Fibroblast of mammary gland (primary cell): ENCODE measurements at regions not wholly inside any gene's neighbourhood (a gene's known extent, or its start where the extent isn't known, plus 50 kb on each side); places are given as distances from the start of the nearest gene placed in this dataset.

Experiments
- DNase-seq: peaks from one replicate; pipeline ENCODE4 v3.0.0-alpha.2; 2010; ENCODE audit warnings: low read depth
- H3K4me3 ChIP-seq: 2 replicates; pipeline ENCODE4 v1.5.1; 2011; ENCODE audit warnings: low read depth, mild to moderate bottlenecking, low read length, moderate library complexity; ENCODE audit not compliant: control insufficient read depth
- CTCF ChIP-seq: conservative IDR thresholded peaks from 2 replicates; pipeline ENCODE4 v1.5.1; 2011; ENCODE audit warnings: low read depth, low read length, inconsistent platforms; ENCODE audit not compliant: control insufficient read depth, insufficient read depth

GRCh38 chr5:88092958-88093605, 175.6 kb downstream of the TMEM161B start:
- no peak for TF ChIP-seq CTCF
- H3K4me3 ChIP-seq, result no peak overlapping the region
- no peak for DNase-seq

- TF ChIP-seq CTCF, result no peak
- H3K4me3 ChIP-seq, result no peak overlapping the region
- DNase-seq, result no peak
Observed at GRCh38 chr5:88092358-88092757, 176.3 kb downstream of the TMEM161B start.

GRCh38 chr5:88090506-88090905, 178.1 kb downstream of the TMEM161B start:
- TF ChIP-seq CTCF, result no peak
- no peak overlapping the region for H3K4me3 ChIP-seq
- no peak for DNase-seq

- no peak for DNase-seq
- TF ChIP-seq CTCF, result no peak
- no peak overlapping the region for H3K4me3 ChIP-seq
Observed at GRCh38 chr5:88089719-88090390, 178.8 kb downstream of the TMEM161B start.

GRCh38 chr5:88085462-88085861, 183.2 kb downstream of the TMEM161B start:
- TF ChIP-seq CTCF, result no peak
- no peak overlapping the region for H3K4me3 ChIP-seq
- no peak for DNase-seq

- H3K4me3 ChIP-seq, result no peak overlapping the region
- no peak for DNase-seq
Observed at GRCh38 chr5:88081877-88082276, 186.8 kb downstream of the TMEM161B start.

More at GRCh38 chr5:88081877-88082276, 186.8 kb downstream of the TMEM161B start:
- no peak for TF ChIP-seq CTCF
